HG02623 (cell line): ENCODE measurements at regions not wholly inside any gene's neighbourhood (a gene's known extent, or its start where the extent isn't known, plus 50 kb on each side); places are given as distances from the start of the nearest gene placed in this dataset.
"Not testable (repeated sequence)": the region's sequence is repeated elsewhere in the genome, so short reads cannot be mapped to it uniquely, and the experiment has no call there.

Source experiments
- ATAC-seq: cut with Tn5 transposase; IDR thresholded peaks from one replicate; pipeline ENCODE4 v1.9.1; 2021; ENCODE audit warnings: moderate library complexity; ENCODE audit not compliant: unreplicated experiment

DNA sequence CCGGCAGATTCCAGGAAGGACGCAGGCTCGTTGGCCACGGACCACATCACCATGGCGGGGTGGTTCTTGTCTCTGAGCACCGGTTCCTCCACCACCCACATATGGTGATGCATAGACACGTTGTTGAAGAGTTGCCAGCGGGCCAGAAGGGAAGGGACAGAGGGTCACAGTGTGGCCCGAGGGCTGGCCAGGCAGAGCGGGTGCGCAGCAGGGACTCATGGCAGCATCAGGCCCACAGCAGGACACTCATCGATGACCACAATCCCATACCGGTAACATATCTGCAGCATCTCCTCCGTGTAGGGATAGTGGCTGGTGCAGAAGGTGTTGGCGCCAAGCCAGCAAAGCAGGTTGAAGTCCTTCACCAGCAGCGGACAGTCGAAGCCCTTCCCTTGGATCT, 469.2 kb upstream of the FAM174A start:
- not testable (repeated sequence) for ATAC-seq

DNA sequence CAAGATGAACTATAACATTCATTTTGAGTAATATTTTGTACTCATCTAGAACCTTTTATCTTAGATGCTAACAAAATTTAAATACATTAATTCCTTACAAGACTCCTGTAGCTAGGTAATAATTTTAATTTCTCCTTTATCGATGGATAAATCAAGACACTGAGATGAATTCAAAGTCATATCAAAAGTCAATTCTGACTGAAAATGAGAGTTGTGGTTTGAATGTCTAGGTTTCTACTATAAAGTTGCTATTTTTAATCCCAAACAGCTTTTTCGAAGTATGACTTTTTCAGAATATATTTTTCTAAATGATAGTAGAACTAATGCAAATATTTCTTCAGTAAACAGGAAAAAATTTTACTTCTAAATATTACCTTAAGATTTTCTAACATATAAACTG, 491.7 kb upstream of the FAM174A start:
- no peak for ATAC-seq

DNA sequence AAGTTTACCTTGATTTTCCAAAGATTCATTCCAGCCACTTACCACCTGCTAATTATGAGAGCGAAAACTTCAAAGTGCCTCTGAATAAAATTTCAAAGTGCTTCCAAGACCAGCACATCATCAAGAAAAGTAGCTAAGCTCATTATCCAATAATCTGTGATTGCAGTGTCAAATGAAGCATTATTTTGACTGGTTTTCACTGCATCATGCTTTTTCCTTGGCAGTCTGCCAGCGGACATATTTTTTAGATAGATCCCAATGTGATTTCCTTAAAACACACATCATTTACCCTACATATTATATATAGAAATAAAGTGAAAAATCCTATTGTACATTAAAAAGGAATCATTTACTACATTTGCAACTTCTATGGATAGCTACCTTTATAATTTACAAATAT, 508.6 kb upstream of the FAM174A start:
- no peak for ATAC-seq

DNA sequence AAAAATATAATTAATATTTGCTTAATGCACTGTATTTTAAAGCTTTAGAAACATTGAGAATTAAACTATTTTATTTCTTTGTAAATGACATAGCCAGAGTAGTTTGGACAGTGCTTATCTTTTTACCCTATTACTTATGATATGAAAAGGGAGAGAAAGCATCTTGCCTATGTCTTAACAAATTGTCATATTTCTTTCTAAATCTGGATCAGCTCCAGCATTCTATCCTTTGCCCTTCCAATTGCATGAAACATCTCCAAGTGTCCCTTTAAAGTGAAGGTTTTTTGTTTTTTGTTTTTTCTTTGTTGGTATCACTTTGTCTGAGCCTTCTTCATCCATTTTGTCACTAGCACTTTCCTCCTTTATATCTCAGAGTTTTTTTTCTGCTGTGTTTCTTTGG, 511.6 kb upstream of the FAM174A start:
- ATAC-seq, result no peak

DNA sequence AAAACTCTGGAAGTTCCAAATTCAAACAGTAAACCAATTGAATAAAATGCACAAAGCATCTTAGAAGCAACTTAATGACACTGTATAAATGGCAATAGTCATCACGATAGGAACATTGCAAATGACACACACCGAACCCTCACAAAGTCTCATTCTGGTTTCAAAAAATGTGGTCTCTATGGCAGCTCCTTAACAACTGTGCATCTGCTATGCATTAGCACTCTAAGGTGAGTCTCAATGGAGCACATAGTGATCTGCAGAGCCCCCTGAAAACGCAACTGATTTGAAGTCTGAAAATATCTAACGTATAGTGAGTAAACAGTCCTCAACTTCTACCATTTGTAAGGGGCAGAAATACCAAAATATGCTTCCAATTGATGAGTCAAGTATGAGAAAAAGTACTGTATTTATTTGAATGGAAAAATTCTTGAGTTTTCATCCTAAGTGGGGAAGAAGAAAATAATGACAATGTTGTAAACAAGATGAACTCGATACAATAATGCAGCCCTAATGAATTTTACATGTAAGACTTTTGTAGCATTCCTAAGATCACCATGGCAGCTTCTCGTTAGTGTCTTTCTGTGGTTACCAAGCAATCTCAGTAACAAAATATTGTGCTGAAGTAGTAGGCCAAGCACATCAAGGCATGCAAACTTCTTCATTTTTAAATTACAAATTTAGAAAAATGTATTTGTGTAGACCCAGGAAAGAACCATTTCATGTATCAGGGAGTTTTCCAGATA, 517.5 kb upstream of the FAM174A start:
- no peak for ATAC-seq

DNA sequence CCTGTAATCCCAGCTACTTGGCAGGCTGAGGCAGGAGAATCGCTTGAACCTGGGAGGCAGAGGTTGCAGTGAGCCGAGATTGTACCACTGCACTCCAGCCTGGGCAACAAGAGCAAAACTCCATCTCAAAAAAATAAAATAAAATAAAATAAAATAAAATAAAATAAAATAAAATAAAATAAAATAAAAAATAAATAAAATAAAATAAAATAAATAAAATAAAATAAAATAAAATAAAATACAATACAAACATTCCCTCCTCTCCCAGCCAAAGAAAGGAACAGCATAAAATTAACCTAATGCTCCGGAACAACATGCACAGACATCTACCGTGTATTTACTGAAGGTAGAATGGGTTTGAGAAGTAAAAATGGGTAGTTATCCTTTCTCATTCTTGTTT, 521.9 kb upstream of the FAM174A start:
- ATAC-seq, result not testable (repeated sequence)

DNA sequence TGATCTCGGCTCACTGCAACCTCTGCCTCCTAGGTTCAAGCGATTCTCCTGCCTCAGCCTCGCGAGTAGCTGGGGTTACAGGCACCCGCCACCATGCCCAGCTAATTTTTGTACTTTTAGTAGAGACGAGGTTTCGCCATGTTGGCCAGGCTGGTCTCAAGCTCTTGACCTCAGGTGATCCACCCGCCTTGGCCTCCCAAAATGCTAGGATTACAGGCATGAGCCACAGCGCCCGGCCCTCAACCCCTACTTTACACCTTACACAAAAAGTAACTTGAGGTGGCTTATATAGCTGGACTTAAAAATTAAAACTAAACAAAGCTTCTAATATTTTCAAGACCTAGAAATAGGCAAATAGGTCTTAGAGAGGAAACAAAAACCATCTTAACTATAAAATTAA, 524.0 kb upstream of the FAM174A start:
- not testable (repeated sequence) for ATAC-seq

DNA sequence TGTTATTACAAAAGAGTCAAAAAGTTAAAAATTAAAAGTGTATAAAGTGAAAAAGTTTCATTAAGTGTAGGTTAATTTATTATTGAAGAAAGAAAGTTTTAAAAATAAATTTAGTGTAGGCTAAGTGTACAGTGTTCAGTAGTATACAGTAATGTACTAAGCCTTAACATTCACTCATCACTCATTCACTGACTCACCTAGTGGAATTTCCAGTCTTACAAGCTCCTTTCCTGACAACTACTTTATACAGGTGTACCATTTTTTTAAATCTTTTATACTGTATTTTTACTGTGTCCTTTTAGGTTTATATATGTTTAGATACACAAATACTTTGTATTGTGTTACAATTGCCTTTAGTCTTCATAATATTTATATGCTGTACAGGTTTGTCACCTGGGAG, 530.2 kb upstream of the FAM174A start:
- no peak for ATAC-seq

DNA sequence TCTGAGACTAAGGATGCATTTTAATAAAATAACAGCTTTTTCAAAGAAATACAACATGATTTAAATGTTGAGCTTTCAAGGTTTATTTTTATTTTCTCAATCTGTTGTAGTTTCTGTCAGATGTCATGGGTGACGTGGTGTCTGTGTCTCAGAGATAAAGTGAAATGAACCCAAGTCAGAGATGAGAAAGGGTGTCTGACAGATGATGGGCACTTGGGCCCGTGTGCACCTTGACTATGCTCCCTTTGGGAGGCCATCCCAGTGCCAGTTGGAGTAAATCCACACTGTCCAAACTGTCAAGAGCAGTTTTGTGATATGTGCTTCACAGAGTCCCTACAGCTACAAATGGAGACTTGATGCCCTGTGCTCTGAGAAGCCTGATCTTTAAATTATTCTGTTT, 536.9 kb upstream of the FAM174A start:
- ATAC-seq, result no peak

DNA sequence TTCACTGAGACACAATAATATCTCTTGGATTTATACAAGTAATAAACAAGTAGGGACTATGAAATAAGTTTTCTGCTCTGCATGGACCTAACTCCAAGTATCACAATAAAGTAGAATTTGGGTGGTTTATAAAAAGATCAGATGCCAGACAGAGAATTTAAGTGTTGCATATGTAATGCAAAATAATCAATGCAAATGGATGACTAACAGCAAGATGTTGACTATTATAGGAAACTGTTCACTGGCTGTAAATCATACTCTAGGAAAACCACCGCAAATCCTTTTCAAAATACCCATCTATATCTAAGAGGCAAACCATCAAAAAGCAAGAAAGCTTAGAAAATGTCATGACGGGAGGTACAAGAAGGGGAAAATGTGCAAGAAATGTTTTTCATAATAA, 539.8 kb upstream of the FAM174A start:
- ATAC-seq, result no peak

DNA sequence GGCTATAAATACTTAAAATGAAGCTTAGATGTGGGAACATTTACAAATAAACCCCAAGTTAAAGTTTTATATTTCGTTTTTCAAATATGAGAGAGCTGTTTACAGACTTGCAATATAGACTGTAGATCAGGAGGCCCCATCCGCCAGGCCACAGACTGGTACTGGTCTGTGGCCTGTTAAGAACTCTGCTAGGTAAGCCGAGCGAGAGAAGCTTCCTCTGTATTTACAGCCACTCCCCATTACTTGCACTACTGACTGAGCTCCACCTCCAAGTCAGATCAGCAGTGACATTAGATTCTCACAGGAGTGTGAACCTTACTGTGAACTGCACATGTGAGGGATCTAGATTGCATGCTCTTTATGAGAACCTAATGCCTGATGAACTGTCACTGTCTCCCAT, 561.4 kb upstream of the FAM174A start:
- no peak for ATAC-seq

DNA sequence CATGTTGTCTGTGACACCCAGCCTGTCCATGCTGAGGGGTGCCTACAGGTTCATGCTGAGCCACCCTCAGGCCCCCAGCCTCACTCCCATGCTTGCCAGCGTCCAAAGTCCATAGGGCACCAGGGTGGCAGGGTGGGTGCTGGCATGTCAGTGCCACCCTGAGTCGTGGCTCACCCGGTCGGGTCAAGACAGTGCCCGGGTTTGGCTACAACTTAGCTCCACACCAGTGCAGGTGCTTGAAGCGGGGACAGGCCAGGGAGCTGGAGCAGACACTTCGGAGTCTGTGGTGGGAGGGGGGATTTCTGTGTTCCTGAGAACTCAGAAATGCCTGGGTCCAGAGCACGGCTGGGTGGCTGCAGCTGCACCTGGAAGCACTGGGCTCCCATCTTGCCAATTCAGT, 579.2 kb upstream of the FAM174A start:
- ATAC-seq, result no peak

DNA sequence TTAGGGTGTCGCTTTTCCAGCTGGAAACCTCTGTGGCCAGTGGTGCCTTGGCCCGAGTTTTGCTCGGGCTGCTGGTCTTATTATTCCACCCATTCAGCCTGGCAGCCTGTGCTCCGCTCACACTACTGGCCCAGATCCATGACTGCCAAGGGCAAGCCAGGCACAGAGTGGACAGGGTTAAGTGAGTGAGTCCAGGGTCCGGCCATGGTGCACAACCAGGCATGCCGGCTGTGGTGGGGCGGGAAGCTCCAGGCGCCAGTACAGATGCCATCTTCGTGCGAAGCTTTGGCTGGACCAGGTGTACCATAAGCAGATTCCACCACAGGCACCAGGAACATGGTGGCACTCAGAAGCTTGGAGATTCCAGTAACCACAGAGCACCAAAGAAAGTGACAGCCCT, 580.2 kb upstream of the FAM174A start:
- ATAC-seq, result no peak

DNA sequence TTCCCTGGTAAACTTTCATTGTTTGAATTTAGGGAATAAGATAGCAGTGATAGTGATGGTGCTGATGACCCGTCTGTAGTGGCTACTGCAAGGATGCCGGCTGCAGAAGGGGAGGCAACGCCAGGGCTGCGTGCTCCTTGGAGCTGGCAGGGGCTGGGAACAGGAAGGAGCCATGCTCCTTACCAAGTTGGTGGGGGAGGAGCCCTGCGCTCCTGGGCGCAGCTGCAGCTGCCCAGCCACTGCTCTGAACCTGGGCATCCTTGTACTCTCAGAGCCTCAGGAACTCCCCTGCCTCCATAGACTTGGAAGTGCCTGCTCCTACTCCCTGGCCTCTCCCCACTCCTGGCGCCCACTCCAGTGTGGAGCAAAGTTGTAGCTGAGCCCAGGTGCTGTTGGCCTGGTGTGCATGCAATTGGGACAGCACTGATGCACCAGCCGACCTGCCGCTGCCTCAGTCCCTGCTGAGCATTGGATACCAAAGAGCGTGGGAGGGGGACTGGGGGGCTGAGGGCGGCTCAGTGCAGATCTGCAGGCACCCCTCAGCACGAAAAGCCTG, 585.1 kb upstream of the FAM174A start:
- ATAC-seq, result no peak

DNA sequence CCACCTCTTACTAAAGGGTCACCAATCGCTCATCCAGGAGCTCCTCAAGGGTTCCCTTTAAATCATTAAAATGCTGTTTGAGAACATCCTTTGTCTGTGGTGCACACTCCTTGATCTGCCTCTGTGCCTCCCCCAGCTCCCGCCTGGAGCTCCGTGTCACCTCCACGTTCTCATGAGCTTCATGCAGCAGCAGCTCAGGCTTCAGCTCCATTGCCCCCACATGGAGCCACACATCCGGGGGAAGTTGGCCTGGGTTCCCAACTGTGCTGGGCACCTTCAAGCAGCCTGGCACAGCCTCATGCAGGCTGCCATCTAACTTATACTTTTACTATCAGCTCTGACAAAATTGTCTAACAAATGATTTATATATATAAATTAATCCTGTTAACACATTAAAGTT, 585.8 kb upstream of the FAM174A start:
- ATAC-seq, result no peak

DNA sequence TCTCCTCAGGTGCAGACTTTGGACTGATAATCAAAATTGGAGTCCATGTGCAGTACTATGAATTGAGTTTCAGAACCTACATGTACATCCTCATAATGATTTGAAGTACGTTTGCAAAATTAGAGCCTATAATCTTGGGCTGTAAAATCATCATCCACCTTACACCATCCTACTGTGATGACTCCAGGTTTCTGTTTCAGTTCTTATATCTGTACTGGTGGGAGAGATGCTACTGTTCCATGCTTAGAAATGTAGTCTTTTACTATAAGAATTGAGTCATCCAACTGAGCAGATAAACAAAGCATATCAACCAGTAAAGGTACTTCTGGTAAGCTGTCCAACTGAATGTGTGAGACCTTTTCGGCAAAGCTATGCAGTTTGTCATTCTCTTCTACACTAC, 586.3 kb upstream of the FAM174A start:
- no peak for ATAC-seq

DNA sequence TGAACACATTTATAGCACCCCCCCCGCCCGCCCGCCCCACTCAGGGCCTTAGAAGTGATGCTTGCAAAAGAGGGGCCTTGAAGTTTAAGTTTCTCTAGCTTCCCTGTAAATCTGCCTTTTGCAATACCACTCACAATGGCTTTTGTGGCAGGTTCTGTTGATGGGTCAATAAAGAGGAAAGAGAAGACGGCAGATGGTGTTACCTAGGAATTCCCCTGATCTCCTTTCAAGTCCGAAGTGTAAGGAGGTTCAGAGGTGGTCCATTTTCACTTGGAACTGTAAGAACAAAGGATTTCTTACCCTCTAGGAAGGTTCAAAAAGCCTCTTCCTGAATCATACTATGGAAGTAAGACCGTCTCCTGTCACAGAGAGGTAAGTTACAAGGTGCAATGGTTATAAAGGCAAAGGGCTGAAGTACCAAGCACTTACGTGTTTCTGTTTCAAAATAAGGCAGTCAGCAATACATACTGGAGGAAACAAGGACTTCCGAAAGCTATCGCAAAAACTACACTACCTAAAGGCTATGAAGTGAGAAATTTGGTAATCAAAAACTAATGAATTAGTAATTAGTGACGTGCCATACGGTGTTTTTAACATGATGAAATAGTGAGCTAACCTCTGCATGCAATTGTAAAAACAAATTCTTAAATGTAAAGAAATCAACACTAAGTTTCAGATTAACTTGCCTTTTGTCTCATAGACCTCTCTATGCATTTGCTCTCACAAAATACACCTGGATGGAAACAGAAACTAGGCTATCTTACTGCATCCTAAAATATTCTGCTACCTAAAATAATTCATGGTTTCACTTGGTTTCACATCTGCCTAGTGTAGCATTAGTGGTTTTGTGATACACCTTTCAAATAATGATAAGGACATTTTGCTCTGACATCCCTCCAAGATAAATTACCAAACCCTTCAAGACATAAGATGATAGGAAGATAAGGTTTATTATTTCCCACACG, 589.4 kb upstream of the FAM174A start:
- ATAC-seq, result no peak

DNA sequence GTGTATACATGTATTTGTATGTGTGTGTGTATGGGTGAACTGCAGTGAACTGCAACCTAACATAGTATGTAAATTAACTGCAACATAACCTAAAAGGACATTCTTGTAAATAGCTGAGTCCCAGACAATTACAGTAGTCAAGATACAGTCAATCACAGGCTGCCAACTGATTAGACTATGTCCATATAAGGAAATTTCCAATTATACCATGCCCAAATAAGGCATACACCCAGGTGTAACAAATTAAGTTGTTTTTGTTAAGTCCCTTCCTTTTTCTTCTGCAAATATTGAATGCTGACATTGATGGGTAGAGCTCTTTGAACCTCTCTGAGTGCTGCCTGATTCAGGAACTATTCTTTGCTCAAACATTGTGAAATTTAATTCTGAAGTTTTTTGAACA, 594.6 kb upstream of the FAM174A start:
- no peak for ATAC-seq

DNA sequence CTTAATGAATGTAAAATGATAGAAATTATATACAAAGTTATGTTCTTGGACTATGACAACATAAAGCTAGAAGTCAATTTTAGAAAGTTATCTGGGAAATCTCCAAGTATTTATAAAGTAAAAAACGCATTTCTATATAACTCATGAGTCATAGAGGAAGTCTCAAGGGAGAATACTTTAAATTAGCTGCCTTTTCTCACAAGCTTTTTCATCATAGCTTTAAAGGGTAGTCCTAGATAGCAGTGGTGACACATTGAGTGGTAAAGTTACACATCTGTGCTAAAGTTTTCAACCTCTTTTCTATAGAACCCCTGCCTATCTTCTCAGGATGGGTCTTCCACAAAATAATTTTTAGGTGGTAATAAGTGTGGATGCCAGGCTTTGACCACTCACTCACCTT, 598.3 kb upstream of the FAM174A start:
- no peak for ATAC-seq

DNA sequence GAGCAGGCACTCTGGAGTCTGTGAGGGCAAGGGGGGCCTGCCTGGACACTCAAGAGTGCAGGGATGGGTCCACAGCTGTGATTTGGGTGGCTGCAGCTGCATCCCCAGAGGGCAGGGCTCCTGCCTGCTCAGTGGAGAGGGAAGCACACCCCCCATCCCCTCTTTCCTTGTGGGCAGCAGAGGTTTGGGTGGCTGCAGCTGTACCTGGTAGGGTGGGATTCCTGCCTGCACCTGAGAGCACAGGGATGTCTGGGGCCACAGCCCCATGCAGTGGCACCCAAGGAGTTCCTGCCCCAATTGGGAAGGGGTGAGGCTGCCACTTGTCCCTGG, 605.4 kb upstream of the FAM174A start:
- ATAC-seq, result no peak

DNA sequence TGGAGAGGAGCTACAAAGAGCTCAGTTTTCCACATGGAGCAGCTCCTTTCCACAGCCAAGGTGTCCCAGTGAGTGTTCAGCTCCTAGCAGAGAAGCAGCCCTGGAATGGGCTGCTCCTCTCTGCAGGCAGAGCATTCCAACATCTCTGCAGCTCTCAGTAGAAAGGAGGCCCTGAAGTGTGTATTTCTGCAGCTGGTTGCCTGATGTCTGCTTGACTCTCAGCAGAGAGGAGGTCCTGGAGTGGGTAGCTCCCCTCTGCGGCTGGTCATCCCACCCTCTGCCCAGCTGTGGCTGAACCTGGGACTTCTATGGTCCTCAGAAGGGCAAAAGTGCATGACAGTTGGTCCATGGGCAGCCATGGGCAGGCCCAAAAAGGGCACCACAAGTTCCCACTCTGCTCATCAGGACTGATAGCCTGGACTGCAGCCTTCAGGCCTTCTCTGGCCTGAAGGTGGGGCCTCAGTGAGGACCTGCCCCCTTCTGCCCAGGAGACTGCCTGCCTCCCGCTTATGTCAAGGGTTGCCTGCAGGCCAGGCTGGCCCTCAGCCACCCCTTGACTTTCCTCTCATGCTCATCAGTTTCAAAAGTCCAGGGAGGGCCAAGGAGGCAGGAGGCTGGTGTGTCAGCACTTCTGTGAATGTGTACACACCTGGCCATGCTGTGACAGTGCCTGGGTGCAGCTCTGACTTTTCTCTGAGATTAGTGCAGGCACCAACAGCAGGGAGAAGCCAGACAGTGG, 605.9 kb upstream of the FAM174A start:
- no peak for ATAC-seq
